ENCODE measurements at regions not wholly inside any gene's neighbourhood (a gene's known extent, or its start where the extent isn't known, plus 50 kb on each side); places are given as distances from the start of the nearest gene placed in this dataset.

DNA sequence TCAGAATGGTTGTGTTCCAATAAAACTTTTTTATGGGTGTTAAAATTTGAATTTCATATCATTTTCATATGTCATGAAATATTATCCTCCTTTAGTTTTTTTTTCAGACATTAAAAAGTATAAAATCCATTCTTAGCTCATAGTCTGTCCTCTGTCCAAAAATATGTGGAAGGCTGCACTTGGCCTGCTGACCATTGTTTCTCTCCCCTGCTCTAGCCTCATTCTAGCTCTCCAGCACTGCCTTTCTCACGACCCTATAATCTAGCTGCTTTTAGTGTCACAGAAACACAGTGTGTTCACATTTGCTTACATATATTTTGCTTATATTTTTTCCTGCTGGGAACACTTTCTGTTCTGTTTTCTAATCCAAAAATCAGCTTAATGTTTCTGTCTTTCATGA is 165.0 kb upstream of the ANK2 start:
- Histone ChIP-seq H3K4me3 (ENCODE audit: low read length) (no peak overlapping the region), H3K27me3 (ENCODE audit: insufficient read depth, low read length) (no peaks in the 10 kb centered on the region), H3K4me1 (ENCODE audit: insufficient read depth, low read length) (no peaks in the 10 kb centered on the region), H3K9me3 (ENCODE audit: low read depth, low read length) (no peaks in the 10 kb centered on the region)

DNA sequence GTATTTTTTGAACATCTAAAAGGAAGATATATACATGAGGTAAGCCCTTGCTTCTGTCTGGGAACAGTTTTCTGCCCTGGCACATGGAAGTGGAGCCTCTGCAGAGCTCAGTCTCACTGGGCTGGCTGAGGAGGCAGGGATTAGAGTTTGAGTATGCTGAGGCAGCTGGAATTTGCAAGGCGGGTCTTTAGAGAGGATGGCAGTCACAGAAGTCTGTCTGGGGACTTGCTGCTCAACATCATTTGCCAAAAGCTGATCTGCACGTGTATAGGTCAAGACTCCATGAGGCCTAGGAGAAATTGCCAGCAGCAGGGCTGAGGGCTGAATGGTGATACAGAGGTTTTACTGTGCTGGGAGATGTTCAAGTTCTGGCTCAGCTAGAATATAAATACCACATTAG is 163.6 kb upstream of the ANK2 start:
- Histone ChIP-seq H3K4me1 (ENCODE audit: insufficient read depth, low read length) (no peaks in the 10 kb centered on the region), H3K4me3 (ENCODE audit: low read length) (no peak overlapping the region), H3K27me3 (ENCODE audit: insufficient read depth, low read length) (no peaks in the 10 kb centered on the region), H3K9me3 (ENCODE audit: low read depth, low read length) (no peaks in the 10 kb centered on the region)

DNA sequence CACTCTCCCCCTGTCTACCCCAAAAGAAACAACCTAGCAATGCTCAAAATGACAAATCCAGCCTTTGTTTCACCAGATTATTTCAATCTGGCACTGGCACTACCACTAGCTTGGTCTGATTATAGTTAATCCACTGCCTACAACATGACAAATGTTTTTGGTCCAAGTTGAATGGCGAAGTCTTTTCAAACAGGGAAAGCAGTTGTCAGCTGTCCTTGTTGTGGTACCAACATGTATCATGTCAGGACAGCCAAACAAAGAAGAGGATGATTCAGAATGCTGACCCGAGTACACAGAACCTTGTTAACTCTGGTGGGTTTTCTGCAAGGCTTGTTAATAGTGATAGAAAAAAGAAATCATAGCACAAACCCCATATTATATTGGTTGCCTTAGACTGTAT is 160.8 kb upstream of the ANK2 start:
- Histone ChIP-seq H3K4me1 (ENCODE audit: insufficient read depth, low read length) (no peaks in the 10 kb centered on the region), H3K27me3 (ENCODE audit: insufficient read depth, low read length) (no peaks in the 10 kb centered on the region), H3K4me3 (ENCODE audit: low read length) (no peak overlapping the region)

DNA sequence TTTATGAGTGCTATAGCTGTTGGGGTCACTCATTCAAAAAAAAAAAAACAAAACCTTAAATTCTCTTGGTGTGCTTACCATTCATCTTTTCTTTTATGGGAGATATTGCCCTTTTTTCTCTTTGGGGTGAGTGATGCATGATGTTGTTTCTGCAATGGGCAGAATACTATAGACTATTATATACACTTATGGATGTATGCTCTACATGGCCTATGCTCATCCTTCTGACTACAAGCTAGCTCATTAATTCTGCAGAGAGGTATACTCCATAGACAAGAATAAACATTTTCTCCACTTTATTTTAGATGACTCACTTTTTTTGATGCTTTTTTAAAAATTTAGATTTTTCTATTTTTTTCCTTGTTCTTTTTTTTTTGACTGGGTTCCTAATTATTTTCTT is 160.3 kb upstream of the ANK2 start:
- no peaks in the 10 kb centered on the region for H3K9me3 ChIP-seq (ENCODE audit: low read depth, low read length)
- H3K27me3 ChIP-seq (ENCODE audit: insufficient read depth, low read length) = no peaks in the 10 kb centered on the region
- no peaks in the 10 kb centered on the region for H3K4me1 ChIP-seq (ENCODE audit: insufficient read depth, low read length)
- no peak overlapping the region for H3K4me3 ChIP-seq (ENCODE audit: low read length)

More for the DNA sequence above, 160.8 kb upstream of the ANK2 start:
- no peaks in the 10 kb centered on the region for H3K9me3 ChIP-seq (ENCODE audit: low read depth, low read length)

DNA sequence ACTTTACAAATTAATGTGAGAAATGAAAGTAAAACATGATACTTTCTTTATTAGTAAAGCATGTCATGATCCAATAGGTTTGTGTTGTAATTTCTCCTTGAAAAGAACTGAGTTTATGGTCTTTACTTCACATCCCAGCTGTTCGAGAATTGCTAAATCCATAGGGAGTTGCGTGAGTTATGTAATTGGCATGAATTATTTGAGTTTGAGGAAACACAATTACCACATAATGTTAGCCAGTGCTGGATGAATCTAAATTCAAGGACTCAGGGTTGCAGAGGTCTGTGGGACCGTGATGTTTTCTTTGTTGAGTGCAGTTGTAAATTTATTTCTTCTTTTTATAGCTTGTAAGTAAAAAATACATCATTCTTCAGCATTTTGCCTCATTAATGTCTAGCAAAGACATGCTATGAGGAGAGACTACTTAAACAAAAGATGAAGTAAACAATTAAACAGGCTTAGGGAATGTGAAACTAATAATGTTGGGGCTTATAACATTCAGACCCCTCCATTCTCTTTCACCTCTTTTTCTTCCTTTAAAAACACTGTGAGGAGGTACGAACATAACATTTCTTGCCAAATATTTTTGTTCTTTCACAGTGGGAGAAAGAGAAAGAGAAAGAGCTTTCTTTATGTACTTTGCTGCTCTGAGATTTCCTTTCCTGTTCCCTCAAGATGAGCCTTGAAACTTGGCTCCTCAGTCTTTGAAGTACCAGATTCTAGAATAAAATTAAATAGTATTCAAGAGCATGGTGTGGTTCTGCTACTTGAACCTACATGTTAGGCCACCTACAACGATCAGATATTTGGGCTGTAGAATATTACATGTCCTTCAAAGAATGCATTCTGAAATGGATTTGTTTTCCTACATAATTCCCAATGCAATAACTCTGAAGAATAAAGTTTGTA is 159.6 kb upstream of the ANK2 start:
- Histone ChIP-seq H3K27me3 (ENCODE audit: insufficient read depth, low read length) (no peaks in the 10 kb centered on the region), H3K4me1 (ENCODE audit: insufficient read depth, low read length) (no peaks in the 10 kb centered on the region), H3K4me3 (ENCODE audit: low read length) (no peak overlapping the region), H3K9me3 (ENCODE audit: low read depth, low read length) (no peaks in the 10 kb centered on the region)

DNA sequence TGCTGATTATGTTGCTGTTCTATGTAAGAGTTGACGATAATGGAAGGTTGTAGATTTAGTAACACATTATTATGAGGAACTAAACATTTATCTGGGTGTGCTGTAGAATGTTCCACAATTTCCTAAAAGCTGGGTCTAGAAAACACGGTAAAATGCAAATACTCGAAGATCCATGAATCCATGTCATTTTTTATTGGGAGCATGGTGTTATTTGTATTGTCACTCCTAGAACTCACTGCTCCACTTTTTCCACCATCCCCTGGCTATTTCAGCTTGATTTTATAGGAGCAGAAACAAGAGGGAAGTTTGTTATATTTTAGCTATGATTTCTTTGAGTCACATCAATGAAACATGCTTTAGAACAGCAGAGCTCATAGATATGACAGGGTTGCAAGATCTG is 155.0 kb upstream of the ANK2 start:
- no peak overlapping the region for H3K4me3 ChIP-seq (ENCODE audit: low read length)
- no peaks in the 10 kb centered on the region for H3K9me3 ChIP-seq (ENCODE audit: low read depth, low read length)
- H3K27me3 ChIP-seq (ENCODE audit: insufficient read depth, low read length) = peaks cover 2% of the 10 kb centered on the region
- no peaks in the 10 kb centered on the region for H3K4me1 ChIP-seq (ENCODE audit: insufficient read depth, low read length)

DNA sequence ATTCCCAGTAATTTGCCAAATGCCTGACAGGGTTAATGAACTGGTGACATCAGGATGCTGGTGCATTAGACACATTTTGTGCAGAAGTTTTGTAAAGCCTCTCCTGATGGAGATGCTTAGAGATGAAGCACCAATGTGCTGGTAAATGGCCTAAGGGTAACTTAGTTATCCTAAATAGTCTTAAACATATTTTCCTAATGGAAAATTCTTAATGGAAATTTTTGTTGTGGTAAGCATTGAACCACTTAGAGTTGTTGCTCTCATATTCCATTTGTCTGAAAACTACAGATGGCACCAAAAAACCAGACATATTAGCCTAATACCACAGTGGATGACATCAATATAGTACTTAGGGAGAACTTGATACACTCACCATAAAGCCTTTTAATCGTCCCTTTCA is 154.5 kb upstream of the ANK2 start:
- H3K4me3 ChIP-seq (ENCODE audit: low read length) = no peak overlapping the region
- peaks cover 2% of the 10 kb centered on the region for H3K27me3 ChIP-seq (ENCODE audit: insufficient read depth, low read length)
- no peaks in the 10 kb centered on the region for H3K4me1 ChIP-seq (ENCODE audit: insufficient read depth, low read length)
- no peaks in the 10 kb centered on the region for H3K9me3 ChIP-seq (ENCODE audit: low read depth, low read length)

DNA sequence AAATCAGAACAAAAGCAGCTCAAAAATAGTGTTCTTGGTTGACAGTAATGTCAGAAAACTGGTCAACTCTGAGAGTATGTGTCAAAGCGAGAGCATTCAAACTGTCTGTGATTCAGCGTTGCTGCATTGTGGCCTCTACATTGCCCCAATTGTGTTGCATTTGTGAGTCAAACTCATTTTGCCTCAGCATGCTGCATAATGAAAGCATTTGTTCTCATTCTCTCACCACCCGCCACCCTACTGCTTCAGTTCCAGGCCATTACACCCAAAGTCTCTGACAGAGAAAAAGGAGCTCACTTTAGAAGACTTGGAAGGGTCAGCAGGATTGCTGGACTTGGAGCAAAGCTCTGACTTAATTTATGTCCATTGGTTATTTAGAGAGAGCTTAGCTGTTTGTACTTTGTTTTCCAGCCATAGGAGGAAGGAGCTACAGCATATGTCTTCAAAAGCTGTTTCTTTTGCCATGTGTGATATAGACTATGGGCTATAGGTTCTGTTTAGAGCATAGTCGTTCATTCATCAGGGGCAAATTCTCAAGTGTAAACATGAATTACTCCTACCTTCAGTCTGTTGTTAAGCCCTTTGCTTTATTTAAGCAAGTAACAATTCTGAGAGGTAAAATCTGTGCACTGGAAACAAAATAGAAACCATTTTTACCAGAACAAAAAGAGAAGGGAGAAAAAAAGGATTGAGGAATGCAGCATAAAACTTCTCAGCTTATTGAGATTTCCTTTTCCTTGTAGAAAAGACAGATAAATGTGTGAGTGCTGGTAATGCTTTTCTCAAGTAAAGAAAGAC is 153.4 kb upstream of the ANK2 start:
- Histone ChIP-seq H3K9me3 (ENCODE audit: low read depth, low read length) (no peaks in the 10 kb centered on the region), H3K4me1 (ENCODE audit: insufficient read depth, low read length) (no peaks in the 10 kb centered on the region), H3K4me3 (ENCODE audit: low read length) (no peak overlapping the region), H3K27me3 (ENCODE audit: insufficient read depth, low read length) (peaks cover 2% of the 10 kb centered on the region)

DNA sequence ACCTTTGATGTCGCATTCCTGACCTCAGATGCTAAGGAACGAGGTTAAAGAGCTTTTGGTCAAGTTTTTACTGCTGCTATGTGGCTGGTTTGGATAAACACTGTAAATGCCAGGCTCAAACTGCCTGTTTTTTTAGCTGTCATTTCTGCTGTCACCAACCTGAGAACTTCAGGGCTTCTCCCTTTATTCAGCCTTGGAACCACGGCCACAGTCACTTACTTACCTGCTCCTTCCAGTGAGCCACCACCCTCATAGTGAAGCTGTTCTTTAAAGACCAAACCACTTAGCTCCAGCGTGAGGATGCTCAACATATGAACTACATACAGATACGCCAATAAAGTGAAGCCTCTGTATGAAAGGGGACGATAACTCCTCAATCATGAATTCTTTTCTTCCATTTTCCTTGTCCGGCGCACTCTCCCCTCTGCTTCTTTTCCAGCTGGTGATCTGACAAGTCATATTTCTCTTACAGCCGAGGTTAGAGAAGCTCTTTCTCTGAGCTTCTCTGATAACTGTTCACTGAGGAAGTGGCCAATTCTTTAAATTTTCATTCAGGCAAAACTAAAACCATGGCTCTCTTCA is 152.8 kb upstream of the ANK2 start:
- no peaks in the 10 kb centered on the region for H3K4me1 ChIP-seq (ENCODE audit: insufficient read depth, low read length)
- H3K4me3 ChIP-seq (ENCODE audit: low read length) = no peak overlapping the region
- no peaks in the 10 kb centered on the region for H3K9me3 ChIP-seq (ENCODE audit: low read depth, low read length)
- H3K27me3 ChIP-seq (ENCODE audit: insufficient read depth, low read length) = peaks cover 2% of the 10 kb centered on the region

DNA sequence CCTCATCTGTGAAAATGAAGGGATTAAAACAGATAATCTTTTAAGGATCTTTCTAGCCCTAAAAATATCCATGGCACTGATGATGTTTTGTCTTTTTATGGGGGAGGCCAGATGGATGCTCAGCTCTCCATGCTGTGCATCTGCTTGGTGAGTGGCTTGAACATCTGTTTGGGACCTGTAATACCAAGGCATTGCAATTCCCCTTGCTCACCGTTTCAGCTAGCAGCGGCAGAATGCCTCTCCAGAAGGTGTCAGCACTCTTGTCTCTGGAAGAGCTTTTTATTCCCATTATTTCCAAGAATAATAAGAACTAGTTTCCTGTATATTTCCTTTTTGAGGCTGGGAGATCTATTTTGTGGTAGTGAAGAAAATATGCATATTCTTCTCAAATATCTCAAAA is 151.9 kb upstream of the ANK2 start:
- H3K4me3 ChIP-seq (ENCODE audit: low read length) = no peak overlapping the region
- no peaks in the 10 kb centered on the region for H3K9me3 ChIP-seq (ENCODE audit: low read depth, low read length)
- H3K4me1 ChIP-seq (ENCODE audit: insufficient read depth, low read length) = no peaks in the 10 kb centered on the region
- peaks cover 2% of the 10 kb centered on the region for H3K27me3 ChIP-seq (ENCODE audit: insufficient read depth, low read length)

DNA sequence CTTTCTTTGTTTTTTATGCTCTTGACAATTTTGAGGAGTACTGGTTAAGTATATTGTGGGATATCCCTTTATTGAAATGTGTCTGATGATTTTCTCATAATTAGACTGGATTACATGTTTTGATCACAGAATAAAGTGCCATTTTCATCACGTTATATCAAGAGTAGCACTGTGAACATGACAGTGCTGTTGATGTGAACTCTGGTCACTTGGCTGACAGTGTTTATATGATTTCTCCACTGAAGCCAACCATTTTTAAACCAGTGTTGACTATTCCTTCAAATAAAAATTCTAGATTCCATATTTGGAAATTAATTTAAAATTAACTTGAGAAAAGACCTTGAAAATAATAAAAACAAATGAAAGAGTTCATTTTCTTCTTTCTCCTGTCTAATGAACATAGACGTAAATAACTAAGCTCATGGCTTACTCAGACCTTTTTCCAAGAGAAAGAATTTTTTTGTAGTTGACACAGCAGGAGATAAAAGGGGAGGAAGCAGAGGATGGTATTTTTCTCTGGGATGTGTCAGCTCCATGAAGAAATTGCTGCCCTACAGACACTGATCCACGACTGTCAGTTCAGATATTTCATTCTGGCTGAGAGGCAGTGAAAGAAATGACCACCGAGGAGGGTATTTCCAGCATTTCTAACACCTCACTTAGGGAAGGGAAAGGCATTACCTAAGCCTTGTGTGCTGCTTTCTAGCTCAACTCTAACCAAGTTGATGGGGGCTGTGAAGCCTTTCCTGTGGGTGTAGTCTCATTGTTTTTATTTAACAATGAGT is 150.9 kb upstream of the ANK2 start:
- Histone ChIP-seq H3K4me3 (ENCODE audit: low read length) (no peak overlapping the region), H3K27me3 (ENCODE audit: insufficient read depth, low read length) (peaks cover 2% of the 10 kb centered on the region), H3K9me3 (ENCODE audit: low read depth, low read length) (no peaks in the 10 kb centered on the region), H3K4me1 (ENCODE audit: insufficient read depth, low read length) (no peaks in the 10 kb centered on the region)

DNA sequence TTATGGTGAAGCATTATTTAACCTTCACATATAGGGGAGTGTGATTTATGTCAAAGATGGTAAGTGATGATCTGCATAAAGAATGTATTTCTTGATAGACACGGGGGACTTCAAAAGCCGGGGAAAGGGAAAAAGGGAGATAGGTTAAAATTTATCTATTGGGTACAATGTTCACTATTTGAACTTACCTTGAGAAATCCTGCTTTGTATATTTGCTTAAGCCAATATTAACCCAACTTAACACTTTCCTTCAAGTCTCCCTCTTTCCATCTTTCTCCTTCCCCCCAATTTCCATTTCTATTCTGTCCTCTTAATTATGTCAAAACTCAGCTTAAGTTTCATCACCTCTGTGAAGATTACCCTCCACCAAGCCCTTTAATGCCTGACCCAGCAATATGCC is 149.0 kb upstream of the ANK2 start:
- Histone ChIP-seq H3K27me3 (ENCODE audit: insufficient read depth, low read length) (peaks cover 2% of the 10 kb centered on the region), H3K4me1 (ENCODE audit: insufficient read depth, low read length) (no peaks in the 10 kb centered on the region), H3K4me3 (ENCODE audit: low read length) (no peak overlapping the region), H3K9me3 (ENCODE audit: low read depth, low read length) (no peaks in the 10 kb centered on the region)

DNA sequence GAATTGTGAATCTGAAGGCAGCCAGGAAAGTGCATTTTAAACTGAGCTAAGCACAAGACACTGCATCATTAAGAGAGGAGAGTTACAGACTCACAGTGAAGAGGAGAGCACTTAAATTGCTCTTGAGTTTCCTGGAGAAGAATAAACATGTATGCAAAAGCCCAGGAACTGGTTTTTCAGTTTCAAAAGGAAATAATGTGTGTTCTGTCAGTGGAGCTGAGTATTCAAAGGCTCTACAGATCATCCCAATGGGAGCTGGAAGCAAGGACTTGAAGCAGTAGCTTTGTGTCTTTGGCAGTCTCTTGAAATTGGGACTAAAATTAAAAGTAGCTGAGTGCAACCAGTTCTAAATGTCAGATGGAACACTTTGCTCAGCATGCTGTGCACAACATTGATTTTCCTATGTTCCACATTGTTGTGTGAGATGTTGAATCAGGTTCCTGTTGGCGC is 147.5 kb upstream of the ANK2 start:
- H3K9me3 ChIP-seq (ENCODE audit: low read depth, low read length) = no peaks in the 10 kb centered on the region
- peaks cover 2% of the 10 kb centered on the region for H3K27me3 ChIP-seq (ENCODE audit: insufficient read depth, low read length)
- no peak overlapping the region for H3K4me3 ChIP-seq (ENCODE audit: low read length)
- H3K4me1 ChIP-seq (ENCODE audit: insufficient read depth, low read length) = no peaks in the 10 kb centered on the region

DNA sequence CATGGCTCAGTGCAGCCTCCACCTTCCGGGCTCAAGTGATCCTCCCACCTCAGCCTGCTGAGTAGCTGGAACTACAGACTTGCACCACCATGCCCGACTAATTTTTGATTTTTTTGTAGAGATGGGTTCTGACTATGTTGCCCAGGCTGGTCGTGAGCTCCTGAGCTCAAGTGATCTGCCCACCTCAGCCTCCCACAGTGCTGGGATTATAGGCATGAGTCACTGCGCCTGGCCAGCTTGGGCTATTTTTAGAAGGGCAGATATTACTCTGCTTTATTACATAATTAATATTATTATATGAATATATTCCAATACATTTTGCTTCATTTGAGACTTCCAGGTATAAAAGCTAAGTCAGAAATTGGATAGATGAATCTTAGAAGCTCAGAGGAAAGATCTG is 143.7 kb upstream of the ANK2 start:
- H3K4me3 ChIP-seq (ENCODE audit: low read length) = no peak overlapping the region
- H3K27me3 ChIP-seq (ENCODE audit: insufficient read depth, low read length) = peaks cover 4% of the 10 kb centered on the region
- H3K4me1 ChIP-seq (ENCODE audit: insufficient read depth, low read length) = no peaks in the 10 kb centered on the region
- no peaks in the 10 kb centered on the region for H3K9me3 ChIP-seq (ENCODE audit: low read depth, low read length)

DNA sequence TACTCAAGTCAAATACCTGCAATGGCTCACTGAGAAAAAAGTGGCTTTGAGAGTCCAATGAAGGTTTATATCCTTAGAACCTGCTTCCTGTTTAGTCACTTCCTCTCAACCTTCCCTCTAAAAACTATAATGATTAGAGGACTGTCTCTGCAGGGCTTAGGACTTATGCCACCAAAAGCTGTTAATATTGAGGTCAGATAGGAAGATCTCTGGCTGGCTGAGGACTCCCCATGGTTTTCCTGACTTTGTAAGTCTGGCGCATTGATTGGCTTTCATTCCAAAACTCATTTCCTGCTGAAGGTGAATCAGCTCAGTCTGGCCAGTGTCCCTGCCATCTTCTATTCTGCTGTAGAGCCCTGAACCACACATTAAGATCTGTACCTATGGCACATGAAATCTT is 140.9 kb upstream of the ANK2 start:
- Histone ChIP-seq H3K4me1 (ENCODE audit: insufficient read depth, low read length) (no peaks in the 10 kb centered on the region), H3K9me3 (ENCODE audit: low read depth, low read length) (no peaks in the 10 kb centered on the region), H3K27me3 (ENCODE audit: insufficient read depth, low read length) (peaks cover 4% of the 10 kb centered on the region), H3K4me3 (ENCODE audit: low read length) (no peak overlapping the region)

Measured in mononuclear cell (primary cell).